HEK293T (cell line): ENCODE measurements at regions not wholly inside any gene's neighbourhood (a gene's known extent, or its start where the extent isn't known, plus 50 kb on each side); places are given as distances from the start of the nearest gene placed in this dataset.

ENCODE experiments used
- CTCF ChIA-PET: fragments of 350-600 bp; formaldehyde crosslinking; extraction: SDS; loops from one replicate; lab custom pipeline; 2021; ENCODE audit warnings: antibody characterized with exemption, inconsistent platforms; lab: Yijun Ruan, JAX
- POLR2A ChIA-PET: fragments of 350-600 bp; formaldehyde crosslinking; extraction: SDS; loops from one replicate; lab custom pipeline; 2020; ENCODE audit warnings: antibody characterized with exemption, inconsistent platforms; lab: Yijun Ruan, JAX
- DNase-seq: peaks from one replicate; pipeline ENCODE4 v3.0.0; 2012; ENCODE audit warnings: mixed read lengths; ENCODE audit errors: extremely low spot score
- ARNT ChIP-seq: fragments of 450-650 bp; IDR thresholded peaks from 2 replicates; pipeline ENCODE4 v1.6.1; 2017; ENCODE audit warnings: mild to moderate bottlenecking
- BHLHE40 ChIP-seq: fragments of 450-650 bp; IDR thresholded peaks from 2 replicates; pipeline ENCODE4 v1.6.1; 2016; ENCODE audit warnings: mild to moderate bottlenecking, moderate library complexity, borderline replicate concordance
- CTBP1 ChIP-seq: fragments of 450-650 bp; IDR thresholded peaks from 2 replicates; pipeline ENCODE4 v1.6.1; 2016; ENCODE audit warnings: borderline replicate concordance
- ELF4 ChIP-seq: fragments of 450-650 bp; IDR thresholded peaks from 2 replicates; pipeline ENCODE4 v1.6.1; 2017; ENCODE audit warnings: antibody characterized with exemption
- FOXA1 ChIP-seq: fragments of 450-650 bp; IDR thresholded peaks from 2 replicates; pipeline ENCODE4 v1.6.1; 2016; ENCODE audit warnings: mild to moderate bottlenecking
- FOXK2 ChIP-seq: fragments of 450-650 bp; IDR thresholded peaks from 2 replicates; pipeline ENCODE4 v1.6.1; 2016; ENCODE audit warnings: mild to moderate bottlenecking
- FOXM1 ChIP-seq: fragments of 450-650 bp; IDR thresholded peaks from 2 replicates; pipeline ENCODE4 v1.6.1; 2017; ENCODE audit warnings: mild to moderate bottlenecking, borderline replicate concordance
- HDGF ChIP-seq: fragments of 450-650 bp; IDR thresholded peaks from 2 replicates; pipeline ENCODE4 v1.6.1; 2017; ENCODE audit warnings: antibody characterized with exemption, borderline replicate concordance
- L3MBTL2 ChIP-seq: fragments of 450-650 bp; conservative IDR thresholded peaks from 2 replicates; pipeline ENCODE4 v1.6.1; 2016; ENCODE audit warnings: mild to moderate bottlenecking
- LEF1 ChIP-seq: fragments of 450-650 bp; IDR thresholded peaks from 2 replicates; pipeline ENCODE4 v1.6.1; 2017; ENCODE audit warnings: mild to moderate bottlenecking, borderline replicate concordance
- NFRKB ChIP-seq: fragments of 450-650 bp; IDR thresholded peaks from 2 replicates; pipeline ENCODE4 v1.6.1; 2016; ENCODE audit warnings: mild to moderate bottlenecking, moderate library complexity
- SP1 ChIP-seq: fragments of 450-650 bp; IDR thresholded peaks from 2 replicates; pipeline ENCODE4 v1.6.1; 2017
- SUZ12 ChIP-seq: fragments of 450-650 bp; IDR thresholded peaks from 2 replicates; pipeline ENCODE4 v1.6.1; 2016; ENCODE audit warnings: mild to moderate bottlenecking
- TARDBP ChIP-seq: fragments of 450-650 bp; IDR thresholded peaks from 2 replicates; pipeline ENCODE4 v1.6.1; 2016
- ZNF384 ChIP-seq: fragments of 450-650 bp; IDR thresholded peaks from 2 replicates; pipeline ENCODE4 v1.6.1; 2016
- TF ChIP-seq, protein P1 (sequence below): fragments of 450-650 bp; IDR thresholded peaks from 2 replicates; pipeline ENCODE4 v1.6.1; 2016

DNA sequence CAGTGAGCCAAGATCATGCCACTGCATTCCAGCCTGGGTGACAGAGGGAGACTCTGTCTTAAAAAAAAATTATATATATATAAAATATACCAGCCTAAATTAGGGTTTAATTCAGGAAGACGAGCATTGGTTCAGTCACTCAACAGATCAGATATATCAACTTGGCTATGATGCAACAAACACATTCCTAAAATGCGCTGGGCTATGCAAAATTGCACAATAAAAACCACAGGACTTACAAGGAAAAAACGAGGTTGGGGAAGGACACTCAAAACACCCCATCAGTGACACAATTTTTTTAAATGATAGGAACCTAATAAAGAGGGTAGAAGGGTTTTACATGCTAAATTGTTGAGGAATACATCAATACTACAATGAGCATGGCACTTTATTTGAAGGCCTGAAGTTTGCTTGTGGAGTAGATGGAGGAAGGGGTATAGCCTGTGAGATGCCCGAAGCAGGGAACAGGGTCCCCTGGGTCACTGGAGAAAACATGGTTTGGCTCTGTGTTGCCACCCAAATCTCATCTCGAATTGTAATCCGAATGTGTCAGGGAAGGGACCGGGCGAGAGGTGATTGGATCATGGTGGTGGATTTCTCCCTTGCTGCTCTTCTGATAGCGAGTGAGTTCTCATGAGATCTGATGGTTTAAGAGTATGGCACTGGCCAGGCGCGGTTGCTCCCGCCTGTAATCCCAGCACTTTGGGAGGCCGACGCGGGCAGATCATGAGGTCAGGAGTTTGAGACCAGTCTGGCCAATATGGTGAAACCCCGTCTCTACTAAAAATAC, 71.2 kb downstream of the TNFAIP2 start:
- no peak for TF ChIP-seq ELF4
- TF ChIP-seq SP1: no peak
- no peak for TF ChIP-seq BHLHE40
- no peak for TF ChIP-seq SUZ12
- TF ChIP-seq TARDBP: no peak
- TF ChIP-seq NFRKB: no peak
- TF ChIP-seq, protein P1, sequence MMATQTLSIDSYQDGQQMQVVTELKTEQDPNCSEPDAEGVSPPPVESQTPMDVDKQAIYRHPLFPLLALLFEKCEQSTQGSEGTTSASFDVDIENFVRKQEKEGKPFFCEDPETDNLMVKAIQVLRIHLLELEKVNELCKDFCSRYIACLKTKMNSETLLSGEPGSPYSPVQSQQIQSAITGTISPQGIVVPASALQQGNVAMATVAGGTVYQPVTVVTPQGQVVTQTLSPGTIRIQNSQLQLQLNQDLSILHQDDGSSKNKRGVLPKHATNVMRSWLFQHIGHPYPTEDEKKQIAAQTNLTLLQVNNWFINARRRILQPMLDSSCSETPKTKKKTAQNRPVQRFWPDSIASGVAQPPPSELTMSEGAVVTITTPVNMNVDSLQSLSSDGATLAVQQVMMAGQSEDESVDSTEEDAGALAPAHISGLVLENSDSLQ: no peak
- TF ChIP-seq ARNT: no peak
- no peak for TF ChIP-seq HDGF
- TF ChIP-seq LEF1: no peak
- TF ChIP-seq FOXM1: no peak
- TF ChIP-seq L3MBTL2: no peak
- no peak for TF ChIP-seq FOXA1
- no peak for TF ChIP-seq FOXK2
- TF ChIP-seq CTBP1: no peak
- TF ChIP-seq ZNF384: no peak
- no peak for DNase-seq
- POLR2A ChIA-PET: no interaction called here
- CTCF ChIA-PET: no interaction called here

- ChIA-PET POLR2A (no interaction called here), CTCF (no interaction called here)
- DNase-seq: no peak
- TF ChIP-seq ZNF384: no peak
- TF ChIP-seq ELF4: no peak
- TF ChIP-seq HDGF: no peak
- no peak for TF ChIP-seq TARDBP
- no peak for TF ChIP-seq FOXM1
Observed at GRCh38 chr14:103195828-103196615, 72.8 kb downstream of the TNFAIP2 start.

DNA sequence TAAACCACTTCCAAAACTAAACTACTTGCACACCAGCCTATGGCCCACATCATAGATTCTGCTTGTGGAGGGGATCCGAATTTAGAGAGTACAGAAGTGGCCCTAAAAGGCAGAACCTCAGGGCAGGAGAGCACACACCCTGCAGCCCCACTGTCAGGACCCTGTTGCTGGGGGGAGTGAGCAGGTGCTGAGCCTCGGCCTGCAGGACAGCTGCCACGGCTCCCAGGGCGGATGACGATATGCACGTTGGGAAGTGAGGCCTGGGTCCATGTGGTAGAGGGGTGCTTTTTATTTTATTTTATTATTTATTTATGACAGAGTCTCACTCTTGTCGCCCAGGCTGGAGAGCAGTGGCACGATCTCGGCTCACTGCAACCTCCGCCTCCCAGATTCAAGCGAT, 73.5 kb downstream of the TNFAIP2 start:
- ChIA-PET CTCF (no interaction called here), POLR2A (no interaction called here)
- TF ChIP-seq CTBP1 (no peak), SUZ12 (no peak), ARNT (no peak), HDGF (no peak), ELF4 (no peak), BHLHE40 (no peak), FOXM1 (no peak), FOXK2 (no peak), NFRKB (no peak), SP1 (no peak)
- TF ChIP-seq, protein P1: no peak
- no peak for DNase-seq

- no peak for DNase-seq
- TF ChIP-seq, protein P1: peak; percentile 60
- TF ChIP-seq ZNF384: no peak
- ChIA-PET POLR2A (no interaction called here), CTCF (no interaction called here)
Observed at GRCh38 chr14:103198131-103199105, 75.2 kb downstream of the TNFAIP2 start.

DNA sequence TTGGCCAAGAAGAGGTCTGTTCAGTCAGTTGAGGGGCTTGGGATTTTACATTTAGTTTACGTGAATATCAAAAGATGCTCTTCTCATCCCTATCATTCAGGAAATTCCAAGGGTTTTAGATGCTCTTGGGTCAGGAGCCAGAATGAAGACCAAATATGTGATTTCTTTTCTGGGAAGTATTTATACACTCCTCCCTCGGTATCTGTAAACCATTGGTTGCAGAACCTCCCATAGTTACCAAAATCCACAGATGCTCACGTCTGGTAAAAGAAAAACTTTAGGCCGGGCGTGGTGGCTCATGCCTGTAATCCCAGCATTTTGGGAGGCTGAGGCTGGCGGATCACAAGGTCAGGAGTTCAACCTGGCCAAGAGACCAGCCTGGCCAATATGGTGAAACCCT, 75.9 kb downstream of the TNFAIP2 start:
- TF ChIP-seq ARNT: no peak
- TF ChIP-seq FOXM1: no peak
- TF ChIP-seq FOXK2: no peak
- no peak for TF ChIP-seq LEF1
- no peak for TF ChIP-seq TARDBP
- ChIA-PET CTCF (no interaction called here), POLR2A (no interaction called here)
- DNase-seq: no peak

- DNase-seq: no peak
- CTCF ChIA-PET: no interaction called here
- POLR2A ChIA-PET: no interaction called here
- TF ChIP-seq SP1 (no peak), NFRKB (no peak), HDGF (no peak), FOXM1 (no peak), ARNT (no peak), ZNF384 (no peak), ELF4 (no peak), BHLHE40 (no peak), LEF1 (no peak)
Observed at GRCh38 chr14:103201801-103202200, 78.5 kb downstream of the TNFAIP2 start.
